Osteocyte (in vitro differentiated cells): ENCODE measurements at regions not wholly inside any gene's neighbourhood (a gene's known extent, or its start where the extent isn't known, plus 50 kb on each side); places are given as distances from the start of the nearest gene placed in this dataset.

Source experiments
- DNase-seq: peaks from one replicate; pipeline ENCODE4 v3.0.0; 2021; ENCODE audit warnings: mixed read lengths; ENCODE audit not compliant: unreplicated experiment; ENCODE audit errors: extremely low spot score
- H3K27ac Mint-ChIP-seq: one replicate; pipeline ENCODE4 v1.8.0; 2021; ENCODE audit warnings: mild to moderate bottlenecking, mixed read lengths; ENCODE audit not compliant: unreplicated experiment
- H3K27me3 Mint-ChIP-seq: one replicate; pipeline ENCODE4 v1.8.0; 2021; ENCODE audit warnings: mixed read lengths; ENCODE audit not compliant: unreplicated experiment
- H3K36me3 Mint-ChIP-seq: one replicate; pipeline ENCODE4 v1.8.0; 2021; ENCODE audit warnings: mixed read lengths; ENCODE audit not compliant: unreplicated experiment
- H3K4me1 Mint-ChIP-seq: one replicate; pipeline ENCODE4 v1.8.0; 2021; ENCODE audit warnings: mixed read lengths; ENCODE audit not compliant: unreplicated experiment
- H3K4me3 Mint-ChIP-seq: one replicate; pipeline ENCODE4 v1.8.0; 2021; ENCODE audit warnings: mild to moderate bottlenecking, moderate library complexity, mixed read lengths; ENCODE audit not compliant: unreplicated experiment
- H3K9me3 Mint-ChIP-seq: one replicate; pipeline ENCODE4 v1.8.0; 2021; ENCODE audit warnings: mixed read lengths; ENCODE audit not compliant: unreplicated experiment
- CTCF ChIP-seq: fragments of 200-600 bp; sonication (generic); IDR thresholded peaks from 2 replicates; pipeline ENCODE4 v1.5.0; 2021; ENCODE audit warnings: antibody characterized with exemption, mild to moderate bottlenecking, moderate library complexity

- TF ChIP-seq CTCF: no peak
- H3K4me1 Mint-ChIP-seq: peaks cover 6% of the 10 kb centered on the region
- no peak for DNase-seq
- H3K27ac Mint-ChIP-seq: no peak overlapping the region
- H3K4me3 Mint-ChIP-seq: no peak overlapping the region
- no peaks in the 10 kb centered on the region for H3K9me3 Mint-ChIP-seq
- H3K27me3 Mint-ChIP-seq: peaks cover 4% of the 10 kb centered on the region
- H3K36me3 Mint-ChIP-seq: no peaks in the 10 kb centered on the region
Observed at GRCh38 chr21:38740090-38740489, 65.6 kb upstream of the ETS2 start.

GRCh38 chr21:38741092-38741949 lies 64.4 kb upstream of the ETS2 start:
- H3K36me3 Mint-ChIP-seq: no peaks in the 10 kb centered on the region

GRCh38 chr21:38741950-38742256 lies 63.8 kb upstream of the ETS2 start:
- H3K4me3 Mint-ChIP-seq: no peak overlapping the region
- H3K4me1 Mint-ChIP-seq: peaks cover 6% of the 10 kb centered on the region
- H3K27ac Mint-ChIP-seq: no peak overlapping the region
- H3K36me3 Mint-ChIP-seq: no peaks in the 10 kb centered on the region
- DNase-seq: no peak
- H3K9me3 Mint-ChIP-seq: no peaks in the 10 kb centered on the region
- no peaks in the 10 kb centered on the region for H3K27me3 Mint-ChIP-seq
- TF ChIP-seq CTCF: no peak

More at GRCh38 chr21:38741092-38741949, 64.4 kb upstream of the ETS2 start:
- Mint-ChIP-seq H3K4me3 (no peak overlapping the region), H3K27ac (no peak overlapping the region), H3K27me3 (peaks cover 1% of the 10 kb centered on the region), H3K4me1 (peaks cover 6% of the 10 kb centered on the region), H3K9me3 (no peaks in the 10 kb centered on the region)
- DNase-seq: no peak
- TF ChIP-seq CTCF: no peak

- no peaks in the 10 kb centered on the region for H3K9me3 Mint-ChIP-seq
Observed at GRCh38 chr21:38742580-38743260, 63.0 kb upstream of the ETS2 start.

More at GRCh38 chr21:38742580-38743260, 63.0 kb upstream of the ETS2 start:
- Mint-ChIP-seq H3K27ac (no peak overlapping the region), H3K36me3 (no peaks in the 10 kb centered on the region), H3K4me3 (no peak overlapping the region), H3K4me1 (peaks cover 6% of the 10 kb centered on the region), H3K27me3 (no peaks in the 10 kb centered on the region)
- DNase-seq: no peak
- no peak for TF ChIP-seq CTCF
